CD4-positive, alpha-beta T cell treated with Interleukin-2 at 100 ng/mL for 4 hours (primary cell): ENCODE measurements at regions not wholly inside any gene's neighbourhood (a gene's known extent, or its start where the extent isn't known, plus 50 kb on each side); places are given as distances from the start of the nearest gene placed in this dataset.

Experiments used
- DNase-seq: peaks from one replicate; pipeline ENCODE4 v3.0.0-alpha.2; 2020; ENCODE audit warnings: low spot score

DNA sequence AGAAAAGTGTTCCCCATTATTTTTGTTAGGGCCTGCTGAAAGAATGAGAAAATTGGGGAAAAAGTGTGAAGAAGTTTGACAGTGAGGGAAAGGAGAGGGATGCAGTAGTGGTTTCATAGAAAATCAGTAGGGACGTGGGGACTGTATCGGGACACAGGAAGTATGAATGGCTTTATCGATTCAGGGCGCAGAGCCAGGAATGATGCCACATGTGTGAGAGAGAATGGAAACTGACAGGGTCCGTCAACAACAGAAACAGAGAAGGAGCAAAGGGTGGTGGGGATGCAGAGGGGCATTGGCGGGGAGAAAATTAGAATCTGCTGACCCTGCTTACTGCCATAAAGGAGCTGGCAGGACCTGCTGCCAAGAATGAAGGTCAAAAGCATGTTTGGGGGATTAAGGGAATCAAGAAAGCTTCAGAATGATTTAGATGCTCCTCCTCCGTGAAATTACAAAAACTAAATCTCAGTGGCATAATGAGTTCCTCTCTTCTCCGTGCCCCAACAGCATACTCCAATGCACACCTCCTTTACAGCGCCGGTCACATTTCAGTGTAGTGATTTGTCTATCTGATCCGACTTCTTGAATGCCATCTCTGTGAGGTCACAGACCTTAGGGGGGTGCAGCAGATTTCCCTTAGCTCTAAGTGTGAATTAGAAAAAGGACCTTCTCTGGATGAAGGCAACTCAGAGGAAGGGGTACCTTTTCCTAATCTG is 92.6 kb downstream of the EMP1 start:
- DNase-seq = no peak

- DNase-seq = no peak
Measured at GRCh38 chr12:13288501-13288900, 92.0 kb downstream of the EMP1 start.

- DNase-seq = no peak
Measured at GRCh38 chr12:13283867-13284266, 87.3 kb downstream of the EMP1 start.

DNA sequence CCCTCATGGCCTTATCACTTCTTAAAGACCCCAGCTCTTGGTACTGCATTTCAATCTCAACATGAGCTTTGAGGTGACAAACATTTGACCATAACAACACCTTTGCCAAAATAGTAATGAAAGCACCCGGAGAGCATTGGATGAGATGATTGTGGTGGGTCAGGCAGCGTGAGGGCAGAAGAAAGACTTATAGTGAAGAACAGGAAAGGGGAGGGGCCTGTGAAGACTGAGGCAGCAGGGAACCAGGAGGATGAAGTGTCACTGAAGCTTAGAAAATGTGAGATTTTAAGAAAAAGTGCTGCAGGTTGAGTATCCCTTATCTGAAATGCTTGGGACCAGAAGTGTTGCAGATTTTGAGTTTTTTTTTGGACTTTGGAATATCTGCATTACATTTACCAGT is 86.3 kb downstream of the EMP1 start:
- no peak for DNase-seq

DNA sequence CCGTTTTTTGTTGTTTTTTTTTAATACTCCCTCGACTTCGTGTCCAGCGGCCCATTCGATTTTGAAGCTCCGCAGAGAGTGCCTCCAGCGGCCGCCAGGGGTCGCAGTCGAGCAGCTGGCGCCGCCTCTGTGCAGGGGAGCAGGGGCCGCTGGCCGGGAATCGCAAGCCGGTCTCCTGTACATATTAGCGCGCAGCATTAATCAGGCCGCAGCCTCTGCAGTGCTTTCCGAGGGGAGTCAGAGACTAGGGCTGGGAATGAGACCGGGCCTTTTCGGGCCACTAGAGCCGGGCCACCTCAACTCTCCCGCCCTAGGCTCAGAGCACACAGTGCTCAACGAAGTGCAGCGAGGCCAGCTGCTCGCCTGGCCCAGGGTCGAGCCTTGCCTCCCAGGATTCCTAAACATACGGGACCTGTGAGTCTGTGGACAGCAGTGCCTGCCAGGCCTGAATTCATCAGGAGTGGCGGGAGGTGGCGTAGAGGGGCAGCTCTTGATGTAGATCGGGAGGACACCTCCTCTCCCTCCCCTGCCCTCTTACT is 81.8 kb downstream of the EMP1 start:
- DNase-seq = peak; percentile 53

DNA sequence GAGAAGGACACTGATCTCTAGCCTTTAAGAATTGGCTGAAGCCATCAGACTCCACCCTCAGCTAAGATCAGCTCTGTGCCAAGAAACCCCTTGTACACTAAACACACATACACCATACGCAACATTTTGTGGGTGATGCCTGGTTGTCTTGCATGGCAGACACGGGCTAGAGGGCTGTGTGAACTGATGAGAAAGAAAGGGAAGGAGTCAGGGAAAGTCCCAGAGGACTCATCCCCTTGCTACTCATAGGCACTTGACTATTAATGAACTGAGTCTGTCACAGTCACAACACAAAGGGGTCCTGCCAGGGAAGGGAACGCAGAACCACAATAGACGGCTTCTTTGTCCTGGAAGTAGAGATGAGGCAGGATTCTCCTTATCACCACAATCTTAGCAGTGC is 80.8 kb downstream of the EMP1 start:
- DNase-seq = no peak

DNA sequence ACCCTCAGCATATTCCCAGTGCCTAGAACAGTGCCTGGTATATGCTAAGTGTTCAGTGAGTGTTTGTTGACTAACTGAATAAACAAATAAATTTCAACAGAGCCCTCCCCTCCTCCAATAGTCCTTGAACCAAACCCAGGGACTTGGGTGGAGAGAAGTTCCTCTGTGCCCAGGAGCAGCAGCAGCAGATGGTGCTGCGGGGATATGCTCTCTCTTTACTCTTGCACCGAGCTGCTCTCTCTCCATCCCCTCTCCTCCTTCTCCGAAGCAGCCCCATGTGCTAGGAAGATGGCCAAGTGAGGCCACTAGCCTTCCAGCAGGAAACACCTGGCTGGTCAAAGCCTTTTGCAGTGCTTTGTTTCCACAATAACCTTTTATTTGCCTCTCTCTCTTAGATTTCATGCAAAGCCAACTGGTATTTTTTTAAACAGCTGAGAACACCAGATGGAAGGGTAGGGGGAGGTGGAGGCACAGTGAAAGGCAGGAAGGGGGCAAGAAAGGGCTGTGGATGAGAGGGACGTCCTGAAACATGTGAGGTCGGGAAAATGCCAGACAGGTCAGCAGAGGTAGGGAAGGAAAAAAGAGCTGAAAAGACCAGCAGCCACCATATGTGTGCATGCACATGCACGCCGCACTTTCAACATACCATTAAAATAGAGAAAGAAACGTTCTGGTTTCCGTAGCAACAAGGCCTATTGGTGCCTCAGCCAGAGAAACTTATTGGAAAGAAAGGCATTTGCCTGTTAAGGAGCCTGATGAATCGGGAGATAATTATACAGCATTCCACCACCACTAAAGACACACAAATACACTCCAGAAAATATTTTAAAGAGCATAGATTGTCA is 78.9 kb downstream of the EMP1 start:
- DNase-seq = no peak

DNA sequence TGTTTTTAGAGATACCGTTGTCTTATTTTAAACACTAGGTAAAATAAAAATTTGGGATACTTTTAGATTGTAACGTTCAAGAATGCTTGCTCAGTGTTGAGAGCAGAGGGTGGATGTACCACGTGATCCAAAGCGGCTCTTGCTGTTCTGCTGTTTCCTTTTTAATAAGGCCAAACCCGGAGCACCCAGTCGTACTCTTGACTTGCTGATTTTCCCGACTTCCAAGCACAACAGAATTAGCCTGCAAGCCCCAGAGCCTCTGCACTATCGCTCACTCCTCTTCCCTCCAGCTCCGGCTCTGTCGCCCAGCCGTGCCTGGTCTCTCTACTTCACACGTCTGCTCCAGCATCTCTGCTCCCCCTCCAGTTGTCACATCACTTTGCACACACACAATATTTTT is 77.3 kb downstream of the EMP1 start:
- DNase-seq = no peak

GRCh38 chr12:13273097-13273496 is 76.6 kb downstream of the EMP1 start:
- no peak for DNase-seq

GRCh38 chr12:13270817-13271216 is 74.3 kb downstream of the EMP1 start:
- no peak for DNase-seq
